DOHH2 (cell line): ENCODE measurements at regions not wholly inside any gene's neighbourhood (a gene's known extent, or its start where the extent isn't known, plus 50 kb on each side); places are given as distances from the start of the nearest gene placed in this dataset.

ENCODE experiments used
- H3F3A ChIP-seq: fragments of 200-600 bp; sonication (generic), shearing (Covaris generic); 2 replicates; pipeline ENCODE4 v1.6.0; 2016; ENCODE audit warnings: antibody characterized with exemption, mild to moderate bottlenecking; ENCODE audit not compliant: control insufficient read depth, insufficient read depth
- H3K27ac ChIP-seq: fragments of 200-600 bp; sonication (generic); 2 replicates; pipeline ENCODE4 v1.5.1; 2014; ENCODE audit warnings: low read depth, mild to moderate bottlenecking, low read length, moderate library complexity
- H3K27me3 ChIP-seq: fragments of 200-600 bp; sonication (generic); 2 replicates; pipeline ENCODE4 v1.6.1; 2014; ENCODE audit warnings: mild to moderate bottlenecking, low read length, mixed read lengths; ENCODE audit not compliant: control insufficient read depth
- H3K36me3 ChIP-seq: fragments of 200-600 bp; sonication (generic); 2 replicates; pipeline ENCODE4 v1.6.1; 2014; ENCODE audit warnings: mild to moderate bottlenecking, low read length, moderate library complexity, mixed read lengths; ENCODE audit not compliant: control insufficient read depth
- H3K4me1 ChIP-seq: fragments of 200-600 bp; sonication (generic); 2 replicates; pipeline ENCODE4 v1.6.1; 2014; ENCODE audit warnings: mild to moderate bottlenecking, low read length, mixed read lengths; ENCODE audit not compliant: control insufficient read depth
- H3K4me2 ChIP-seq: fragments of 200-600 bp; sonication (generic); 2 replicates; pipeline ENCODE4 v1.6.0; 2014; ENCODE audit warnings: mild to moderate bottlenecking, low read length, moderate library complexity
- H3K4me3 ChIP-seq: fragments of 200-600 bp; sonication (generic); 2 replicates; pipeline ENCODE4 v1.5.1; 2014; ENCODE audit warnings: mild to moderate bottlenecking, low read length, mixed read lengths
- H3K79me2 ChIP-seq: fragments of 200-600 bp; sonication (generic); 2 replicates; pipeline ENCODE4 v1.6.1; 2014; ENCODE audit warnings: mild to moderate bottlenecking, low read length, mixed read lengths; ENCODE audit not compliant: control insufficient read depth
- H3K9me2 ChIP-seq: fragments of 200-600 bp; sonication (generic); replicated peaks from 2 replicates; pipeline ENCODE4 v1.6.1; 2014; ENCODE audit warnings: mild to moderate bottlenecking, low read length, mixed read lengths; ENCODE audit not compliant: control insufficient read depth
- H3K9me3 ChIP-seq: fragments of 200-600 bp; sonication (generic); 2 replicates; pipeline ENCODE4 v1.6.1; 2014; ENCODE audit warnings: antibody characterized with exemption, low read length, mixed read lengths; ENCODE audit not compliant: control insufficient read depth, insufficient read depth
- H4K20me1 ChIP-seq: fragments of 200-600 bp; sonication (generic); 2 replicates; pipeline ENCODE4 v1.6.0; 2014; ENCODE audit warnings: low read depth, mild to moderate bottlenecking, antibody characterized with exemption, low read length, moderate library complexity; ENCODE audit not compliant: control insufficient read depth, insufficient read depth
- CTCF ChIP-seq: fragments of 200-600 bp; sonication (generic); IDR thresholded peaks from one replicate; pipeline ENCODE4 v1.5.1; 2014; ENCODE audit warnings: antibody characterized with exemption, mild to moderate bottlenecking, low read depth, low read length; ENCODE audit not compliant: poor library complexity, severe bottlenecking
- EZH2phosphoT487 ChIP-seq: fragments of 200-600 bp; sonication (generic); IDR thresholded peaks from 2 replicates; pipeline ENCODE4 v1.6.1; 2017; ENCODE audit warnings: borderline replicate concordance, mild to moderate bottlenecking, antibody characterized with exemption, low read length, moderate library complexity, mixed read lengths

DNA sequence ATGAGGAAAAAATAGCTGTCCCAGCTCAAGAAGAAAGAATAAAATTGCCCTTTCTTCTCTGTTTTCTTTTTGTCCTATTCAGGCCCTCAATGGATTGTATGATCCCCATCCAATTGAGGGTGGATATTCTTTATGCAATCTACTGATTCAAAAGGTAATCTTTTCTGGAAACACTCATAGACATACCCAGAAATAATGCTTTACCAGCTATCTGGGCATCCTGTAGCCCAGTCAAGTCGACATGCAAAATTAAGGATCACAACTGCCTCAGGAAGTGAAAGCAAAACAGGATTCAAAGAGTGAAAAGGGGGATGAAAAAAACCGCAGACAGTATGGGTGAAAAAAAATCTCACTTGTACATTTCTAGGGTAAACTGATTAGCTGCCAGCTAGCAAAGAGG lies 410.1 kb downstream of the TBC1D32 start:
- Histone ChIP-seq H4K20me1 (no peaks in the 10 kb centered on the region), H3K27me3 (no peaks in the 10 kb centered on the region), H3K36me3 (no peaks in the 10 kb centered on the region), H3K4me2 (no peak overlapping the region), H3K4me3 (no peak overlapping the region), H3F3A (no peaks in the 10 kb centered on the region), H3K4me1 (no peaks in the 10 kb centered on the region), H3K9me2 (no peaks in the 10 kb centered on the region), H3K79me2 (no peaks in the 10 kb centered on the region), H3K27ac (no peak overlapping the region), H3K9me3 (no peaks in the 10 kb centered on the region; the same call in 1 of the 2 replicates)
- TF ChIP-seq EZH2phosphoT487, result no peak
- no peak for TF ChIP-seq CTCF

DNA sequence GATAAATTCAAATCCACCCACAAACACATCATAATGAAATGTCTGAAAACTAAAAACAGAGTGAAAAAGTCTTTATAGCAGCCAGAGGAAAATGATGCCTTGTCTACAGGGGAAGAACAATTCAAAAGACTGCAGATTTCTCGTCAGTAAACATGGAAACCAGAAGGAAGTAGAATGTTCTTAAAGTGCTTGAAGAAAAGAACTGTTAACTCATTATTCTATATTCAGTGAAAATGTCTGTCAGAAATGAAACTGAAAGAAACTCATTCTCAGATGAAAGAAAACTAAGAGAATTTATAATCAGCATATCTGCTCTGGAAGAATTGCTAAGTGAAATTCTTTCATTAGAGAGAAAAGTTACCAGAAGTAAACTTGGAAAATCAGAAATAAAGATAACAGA lies 416.1 kb downstream of the TBC1D32 start:
- Histone ChIP-seq H3K79me2 (no peaks in the 10 kb centered on the region), H3K4me3 (no peak overlapping the region), H3K4me2 (no peak overlapping the region), H3K27ac (no peak overlapping the region), H3K27me3 (no peaks in the 10 kb centered on the region), H3K9me3 (no peaks in the 10 kb centered on the region; the same call in 1 of the 2 replicates), H3K36me3 (no peaks in the 10 kb centered on the region), H3F3A (no peaks in the 10 kb centered on the region), H4K20me1 (no peaks in the 10 kb centered on the region), H3K4me1 (no peaks in the 10 kb centered on the region), H3K9me2 (no peaks in the 10 kb centered on the region)
- TF ChIP-seq CTCF (no peak), EZH2phosphoT487 (no peak)

- Histone ChIP-seq H3K36me3 (no peaks in the 10 kb centered on the region), H3K4me3 (no peak overlapping the region), H3K27me3 (no peaks in the 10 kb centered on the region), H3F3A (no peaks in the 10 kb centered on the region), H3K79me2 (no peaks in the 10 kb centered on the region), H4K20me1 (no peaks in the 10 kb centered on the region), H3K4me1 (no peaks in the 10 kb centered on the region), H3K27ac (no peak overlapping the region), H3K4me2 (no peak overlapping the region), H3K9me2 (no peaks in the 10 kb centered on the region), H3K9me3 (no peaks in the 10 kb centered on the region)
- TF ChIP-seq CTCF (no peak), EZH2phosphoT487 (no peak)
These were observed 417.4 kb downstream of the TBC1D32 start for GRCh38 chr6:120916844-120917243.

DNA sequence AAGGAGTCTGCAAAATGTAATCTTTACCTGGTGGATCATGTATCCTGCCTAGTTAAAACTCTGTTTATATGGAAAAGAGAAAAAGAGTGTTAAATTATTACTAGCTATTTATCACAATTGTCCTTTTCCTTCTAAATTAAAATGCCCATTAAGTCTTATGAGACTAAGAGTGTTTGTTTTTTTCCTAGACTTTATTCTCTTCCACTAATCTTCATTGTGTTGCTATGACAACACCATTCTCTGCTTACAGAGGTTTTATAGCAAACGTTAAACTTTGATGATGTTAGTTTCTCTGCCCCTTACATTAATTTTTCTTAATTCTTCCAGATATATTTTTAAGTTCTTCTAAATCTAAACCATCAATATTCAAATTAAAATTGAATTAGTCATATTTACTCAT lies 420.8 kb downstream of the TBC1D32 start:
- H4K20me1 ChIP-seq, result no peaks in the 10 kb centered on the region
- TF ChIP-seq EZH2phosphoT487, result no peak
- TF ChIP-seq CTCF, result no peak
- H3K4me2 ChIP-seq, result no peak overlapping the region
- no peaks in the 10 kb centered on the region for H3K79me2 ChIP-seq
- H3K9me2 ChIP-seq, result no peaks in the 10 kb centered on the region
- H3K4me3 ChIP-seq, result no peak overlapping the region
- no peaks in the 10 kb centered on the region for H3K4me1 ChIP-seq
- no peaks in the 10 kb centered on the region for H3K36me3 ChIP-seq
- no peaks in the 10 kb centered on the region for H3F3A ChIP-seq
- H3K27ac ChIP-seq, result no peak overlapping the region
- H3K9me3 ChIP-seq, result no peaks in the 10 kb centered on the region
- no peaks in the 10 kb centered on the region for H3K27me3 ChIP-seq
